ENCODE measurements at regions not wholly inside any gene's neighbourhood (a gene's known extent, or its start where the extent isn't known, plus 50 kb on each side); places are given as distances from the start of the nearest gene placed in this dataset.

- H3K27ac Mint-ChIP-seq, result no peak overlapping the region
- Histone ChIP-seq H3K27me3 (ENCODE audit: insufficient read depth, low read length) (no peaks in the 10 kb centered on the region), H3K23ac (ENCODE audit: insufficient read length, low read depth, low read length) (no peak overlapping the region), H4K91ac (ENCODE audit: insufficient read length, low read depth, low read length) (no peak overlapping the region), H3K79me2 (ENCODE audit: insufficient read depth, low read length) (no peaks in the 10 kb centered on the region; the same call in 1 of the 2 replicates), H2BK20ac (ENCODE audit: low read depth, low read length, poor library complexity, severe bottlenecking) (no peak overlapping the region), H3K56ac (ENCODE audit: insufficient read length, low read depth, low read length) (no peak overlapping the region), H3K18ac (ENCODE audit: insufficient read length, low read depth, low read length) (no peak overlapping the region), H3K4ac (ENCODE audit: low read depth, low read length) (no peak overlapping the region), H3K4me2 (ENCODE audit: insufficient read depth, insufficient read length, low read length) (no peak overlapping the region), H3K4me1 (ENCODE audit: insufficient read depth, low read length) (no peaks in the 10 kb centered on the region), H2BK120ac (ENCODE audit: low read depth, low read length, poor library complexity, severe bottlenecking) (no peak overlapping the region), H2AK5ac (ENCODE audit: insufficient read length, low read length) (no peak overlapping the region), H2BK15ac (ENCODE audit: low read depth, low read length) (no peak overlapping the region), H3K9me3 (ENCODE audit: control insufficient read depth, low read depth, low read length) (no peaks in the 10 kb centered on the region), H3K79me1 (ENCODE audit: insufficient read depth, low read depth, low read length, poor library complexity, severe bottlenecking) (no peaks in the 10 kb centered on the region), H3K27ac (ENCODE audit: insufficient read length, low read depth, low read length) (no peak overlapping the region), H2BK12ac (ENCODE audit: insufficient read length, low read depth, low read length) (no peak overlapping the region), H3K14ac (ENCODE audit: insufficient read depth, low read length) (no peak overlapping the region), H3K9ac (ENCODE audit: extremely low read depth, insufficient read length, low read length) (no peak overlapping the region), H4K20me1 (ENCODE audit: control insufficient read depth, insufficient read depth, insufficient read length) (no peaks in the 10 kb centered on the region), H4K5ac (ENCODE audit: insufficient read length, low read depth, low read length) (no peak overlapping the region), H2AFZ (ENCODE audit: low read length) (no peak overlapping the region), H2BK5ac (ENCODE audit: insufficient read length, low read length) (no peak overlapping the region), H4K8ac (replicated peaks; ENCODE audit: insufficient read length, low read depth, low read length) (no peak overlapping the region), H3K23me2 (ENCODE audit: insufficient read length, low read depth, low read length, poor library complexity, severe bottlenecking) (no peaks in the 10 kb centered on the region), H3T11ph (ENCODE audit: low read length) (no peak overlapping the region)
- no peaks in the 10 kb centered on the region for H3K27me3 Mint-ChIP-seq (ENCODE audit: low read depth)
- peaks cover 14 to 16% of the 10 kb centered on the region in 2 experiments for H3K4me1 Mint-ChIP-seq
- H3K9me3 Mint-ChIP-seq, result no peaks in the 10 kb centered on the region
- WGBS (ENCODE audit: extremely low coverage, insufficient read length, low lambda C conversion rate), result no CpG with 5 or more reads among the region's 2 CpGs
- H3K4me3 Mint-ChIP-seq, result no peak overlapping the region
- TF ChIP-seq CTCF (conservative IDR thresholded peaks at IDR 0.05), result no peak
- H3K36me3 Mint-ChIP-seq (ENCODE audit: insufficient read depth in 1 of 3, low read depth in 3 of 3), result no peaks in the 10 kb centered on the region; a peak in 1 of 7 replicates
- no peak for DNase-seq
Measured at GRCh38 chr18:55900380-55900779, 312.4 kb upstream of the TCF4 start.
